ENCODE measurements at regions not wholly inside any gene's neighbourhood (a gene's known extent, or its start where the extent isn't known, plus 50 kb on each side); places are given as distances from the start of the nearest gene placed in this dataset.

DNA sequence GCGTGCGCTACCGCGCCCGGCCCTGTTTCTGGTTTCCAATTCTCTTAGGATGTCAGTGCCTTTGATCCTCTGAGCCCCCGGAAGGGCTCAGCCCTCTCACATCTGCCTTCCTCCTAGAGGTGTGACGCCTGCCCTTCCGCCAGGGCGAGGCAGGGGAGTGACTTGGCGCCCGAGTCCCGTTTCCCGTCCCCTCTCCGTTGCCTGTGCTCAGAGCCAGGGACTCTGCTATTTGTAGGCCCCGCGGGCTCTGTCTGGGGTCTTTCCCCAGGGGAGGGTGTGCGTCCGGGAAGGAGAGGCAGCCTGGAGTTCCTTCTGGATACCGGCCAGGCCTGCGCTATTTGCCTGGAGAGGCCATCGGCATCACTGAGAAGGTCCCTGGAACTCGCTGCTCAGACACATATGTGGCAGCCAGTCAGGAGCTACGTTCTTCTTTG lies 103.7 kb upstream of the TAF1B start:
- no peak overlapping the region for H2AFZ ChIP-seq (ENCODE audit: low read depth, low read length, poor library complexity, severe bottlenecking)
- POLR2A ChIA-PET, result no interaction called here
- CTCF ChIA-PET, result no interaction called here
- H3K4me2 ChIP-seq (ENCODE audit: low read length), result no peak overlapping the region
- H3K36me3 ChIP-seq (ENCODE audit: control insufficient read depth in 1 of 2, insufficient read depth in 2 of 2, low read length in 2 of 2), result no peaks in the 10 kb centered on the region
- DNase-seq (ENCODE audit: low read depth, low spot score), result no peak
- BruUV-seq (replicated peaks), result no TSS peak
- H3K9me3 ChIP-seq (ENCODE audit: control insufficient read depth in 1 of 2, insufficient read depth in 1 of 2, low read depth in 1 of 2, low read length in 2 of 2), result peaks cover 0 to 2% of the 10 kb centered on the region in 2 experiments; a peak in 2 of 4 replicates
- no peaks in the 10 kb centered on the region for H3K27me3 ChIP-seq (ENCODE audit: insufficient read depth, low read length)
- no peaks in the 10 kb centered on the region for H4K20me1 ChIP-seq (ENCODE audit: insufficient read depth)
- TF ChIP-seq CBX3 (IDR thresholded peaks at IDR 0.05; ENCODE audit: low read depth) (no peak), EZH2 (IDR thresholded peaks at IDR 0.05) (no peak), ATF3 (IDR thresholded peaks at IDR 0.05) (no peak), TCF7L2 (IDR thresholded peaks at IDR 0.05; ENCODE audit: borderline replicate concordance, extremely low read depth, insufficient read depth, insufficient read length) (no peak), REST (IDR thresholded peaks at IDR 0.05; ENCODE audit: low read depth) (no peak), ZNF274 (IDR thresholded peaks at IDR 0.05; ENCODE audit: low read depth, low read length) (no peak)
- TF ChIP-seq, protein P1, sequence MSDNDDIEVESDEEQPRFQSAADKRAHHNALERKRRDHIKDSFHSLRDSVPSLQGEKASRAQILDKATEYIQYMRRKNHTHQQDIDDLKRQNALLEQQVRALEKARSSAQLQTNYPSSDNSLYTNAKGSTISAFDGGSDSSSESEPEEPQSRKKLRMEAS (IDR thresholded peaks at IDR 0.05), result no peak
- TF ChIP-seq, protein P2, sequence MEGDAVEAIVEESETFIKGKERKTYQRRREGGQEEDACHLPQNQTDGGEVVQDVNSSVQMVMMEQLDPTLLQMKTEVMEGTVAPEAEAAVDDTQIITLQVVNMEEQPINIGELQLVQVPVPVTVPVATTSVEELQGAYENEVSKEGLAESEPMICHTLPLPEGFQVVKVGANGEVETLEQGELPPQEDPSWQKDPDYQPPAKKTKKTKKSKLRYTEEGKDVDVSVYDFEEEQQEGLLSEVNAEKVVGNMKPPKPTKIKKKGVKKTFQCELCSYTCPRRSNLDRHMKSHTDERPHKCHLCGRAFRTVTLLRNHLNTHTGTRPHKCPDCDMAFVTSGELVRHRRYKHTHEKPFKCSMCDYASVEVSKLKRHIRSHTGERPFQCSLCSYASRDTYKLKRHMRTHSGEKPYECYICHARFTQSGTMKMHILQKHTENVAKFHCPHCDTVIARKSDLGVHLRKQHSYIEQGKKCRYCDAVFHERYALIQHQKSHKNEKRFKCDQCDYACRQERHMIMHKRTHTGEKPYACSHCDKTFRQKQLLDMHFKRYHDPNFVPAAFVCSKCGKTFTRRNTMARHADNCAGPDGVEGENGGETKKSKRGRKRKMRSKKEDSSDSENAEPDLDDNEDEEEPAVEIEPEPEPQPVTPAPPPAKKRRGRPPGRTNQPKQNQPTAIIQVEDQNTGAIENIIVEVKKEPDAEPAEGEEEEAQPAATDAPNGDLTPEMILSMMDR (IDR thresholded peaks at IDR 0.05 in 2 of 3, conservative IDR thresholded peaks at IDR 0.05 in 1 of 3; ENCODE audit: borderline replicate concordance in 1 of 3, insufficient read depth in 1 of 3, low read depth in 2 of 3, low read length in 2 of 3), result no peak
- RAD21 ChIA-PET (ENCODE audit: low non-redundant PET in 1 of 2, low total read pairs in 2 of 2, uncharacterized antibody in 2 of 2, unreplicated experiment in 2 of 2), result no interaction called here
- no peak for ATAC-seq
- H3K4me3 ChIP-seq (replicated peaks in 1 of 2; ENCODE audit: low read depth in 1 of 2, low read length in 2 of 2), result no peak overlapping the region
- intact Hi-C loops (cut with micrococcal nuclease), result no loop called here
- peaks cover 5 to 24% of the 10 kb centered on the region in 2 experiments; a peak in 3 of 4 replicates for H3K4me1 ChIP-seq (ENCODE audit: control insufficient read depth in 1 of 2, insufficient read depth in 2 of 2, low read length in 2 of 2)
- H3K27ac ChIP-seq (ENCODE audit: low read depth, low read length), result no peak overlapping the region
- no peaks in the 10 kb centered on the region for H3K9me2 ChIP-seq (ENCODE audit: insufficient read depth)
- no peaks in the 10 kb centered on the region for H3K79me2 ChIP-seq (ENCODE audit: insufficient read depth, low read length)
- H3K9ac ChIP-seq (ENCODE audit: low read length), result no peak overlapping the region

Measured in HCT116 (cell line).